NCI-H2171 treated with DMSO at 0.1 percent for 48 hours (cell line): ENCODE measurements at regions not wholly inside any gene's neighbourhood (a gene's known extent, or its start where the extent isn't known, plus 50 kb on each side); places are given as distances from the start of the nearest gene placed in this dataset.

ENCODE experiments used
- DNase-seq: peaks from one replicate; lab custom pipeline; 2025; lab: John Stamatoyannopoulos, UW

DNA sequence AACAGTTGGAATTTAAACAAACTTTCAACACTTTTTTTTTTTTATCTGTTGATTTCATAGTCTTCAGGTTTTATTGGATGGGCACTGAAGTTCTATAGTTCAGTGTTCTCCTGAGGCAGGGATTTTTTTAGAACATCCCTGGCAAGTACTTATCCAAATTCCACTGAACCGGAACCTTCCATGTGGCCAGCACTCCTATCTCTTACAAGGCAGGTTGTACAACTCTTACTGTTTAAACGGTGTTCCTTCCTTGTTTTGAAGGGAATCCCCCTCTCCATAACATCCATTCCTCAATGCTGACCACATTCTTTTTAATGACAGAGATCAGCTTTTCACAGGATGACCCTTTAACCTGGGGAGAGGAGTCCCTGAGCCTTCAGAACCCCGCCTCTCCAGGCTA is 238.9 kb upstream of the CTBP2 start:
- DNase-seq = no peak

DNA sequence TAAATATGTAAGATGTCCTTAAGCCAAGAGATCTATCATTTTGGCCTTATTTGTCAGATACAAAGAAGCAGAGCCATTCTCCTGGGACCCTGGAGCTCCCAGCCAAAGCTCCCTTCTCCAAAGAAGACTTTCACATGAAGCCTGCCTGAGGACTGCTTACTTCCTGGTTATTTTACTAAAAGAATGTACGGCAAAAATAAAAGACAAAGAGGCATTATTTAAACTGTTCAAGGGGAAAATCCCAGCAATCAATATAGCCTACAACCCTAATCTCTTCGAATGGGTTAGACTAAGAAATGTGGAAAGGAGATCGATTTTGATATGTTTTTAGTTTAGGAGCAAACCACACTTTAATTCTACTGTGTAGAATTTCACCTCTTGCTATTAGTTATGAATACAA is 237.9 kb upstream of the CTBP2 start:
- DNase-seq = no peak

DNA sequence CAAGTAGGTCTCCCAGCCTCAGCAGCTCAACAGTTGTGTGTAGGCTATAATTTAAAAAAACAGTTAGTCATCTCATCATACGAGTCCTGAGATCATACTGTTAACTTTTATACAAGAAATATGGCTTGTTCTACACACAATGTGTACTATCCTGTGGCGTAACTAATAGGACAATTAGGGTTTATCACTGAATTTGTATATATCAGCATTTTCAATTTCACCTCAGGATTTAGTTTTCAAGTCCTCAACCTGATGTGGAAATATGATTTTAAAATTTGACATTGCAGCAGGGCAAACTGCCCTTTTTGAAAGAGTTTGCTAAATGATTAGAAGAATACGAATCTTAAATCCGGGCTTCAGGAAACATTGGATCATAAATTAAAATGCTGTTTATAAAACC is 237.2 kb upstream of the CTBP2 start:
- no peak for DNase-seq

DNA sequence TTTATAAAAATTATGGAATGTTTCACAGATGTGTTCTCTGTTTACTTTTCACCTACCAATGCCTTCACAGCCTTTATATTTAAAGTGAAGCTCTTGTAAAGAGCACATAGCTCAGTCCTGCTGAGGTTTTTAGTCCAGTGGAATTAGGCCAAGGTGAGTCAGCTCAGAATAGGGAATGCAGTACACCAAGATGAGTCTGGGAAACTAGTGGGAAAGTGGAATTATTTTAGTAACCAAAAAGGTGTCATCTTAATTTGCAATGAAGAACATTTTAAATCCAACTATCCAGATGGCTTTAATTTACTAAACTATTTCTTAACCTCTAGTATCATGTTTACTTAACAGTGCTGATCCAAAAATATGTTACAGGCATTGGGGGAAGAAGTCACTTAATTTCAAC is 236.3 kb upstream of the CTBP2 start:
- DNase-seq = no peak

DNA sequence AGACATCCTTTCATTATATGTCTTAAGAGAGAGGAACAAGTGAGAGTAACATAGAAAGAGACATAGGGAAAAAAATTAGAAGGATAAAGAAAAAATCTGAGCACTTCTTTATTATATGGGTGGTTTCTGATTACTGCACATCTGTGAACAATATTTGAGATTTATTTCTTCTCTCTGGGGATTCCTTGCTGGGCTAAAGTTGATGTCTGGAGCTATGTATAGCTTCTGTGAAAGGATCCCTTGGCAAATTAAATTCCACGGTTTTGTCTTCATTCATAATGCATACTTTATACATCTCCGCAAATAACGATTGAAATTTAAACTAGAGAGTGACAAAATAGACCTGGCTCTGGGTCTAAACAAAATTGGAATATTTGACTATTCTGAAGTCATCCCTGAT is 232.2 kb upstream of the CTBP2 start:
- peak; percentile 17 for DNase-seq

DNA sequence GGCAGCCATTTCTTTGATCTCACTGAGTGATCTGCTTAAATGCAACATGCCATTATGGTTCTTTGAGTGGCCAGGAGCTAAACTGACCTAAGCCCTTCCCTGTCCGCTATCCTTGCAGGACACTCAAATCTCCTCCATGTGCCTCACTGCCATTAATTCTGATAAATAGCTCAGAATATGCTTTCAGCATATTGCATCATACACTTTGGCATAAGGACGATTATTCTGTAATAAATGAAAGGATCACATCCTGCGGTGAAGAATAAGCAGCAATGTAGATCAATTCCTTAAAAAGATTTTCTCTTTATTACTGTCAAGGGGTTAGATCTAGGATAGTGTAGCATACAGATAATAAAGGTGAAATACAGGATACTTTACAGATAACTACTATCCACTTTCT is 231.8 kb upstream of the CTBP2 start:
- no peak for DNase-seq

DNA sequence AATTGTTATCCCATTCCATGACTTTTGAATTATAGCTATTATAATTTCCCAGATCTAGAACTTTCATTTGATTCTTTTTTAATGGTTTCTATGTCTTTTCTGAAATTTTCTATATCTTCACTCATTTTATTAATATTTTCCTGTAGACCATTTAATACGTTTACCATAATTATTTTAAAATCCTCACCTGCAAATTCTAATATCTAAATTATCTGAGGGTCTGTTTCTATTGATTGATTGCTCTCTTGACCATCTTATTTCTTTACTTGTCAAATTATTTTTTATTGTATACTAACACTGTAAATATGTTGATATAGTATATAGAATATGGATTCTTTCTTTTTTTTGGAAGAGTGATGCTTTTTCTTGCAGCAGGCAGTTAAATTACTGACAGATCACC is 229.3 kb upstream of the CTBP2 start:
- no peak for DNase-seq

DNA sequence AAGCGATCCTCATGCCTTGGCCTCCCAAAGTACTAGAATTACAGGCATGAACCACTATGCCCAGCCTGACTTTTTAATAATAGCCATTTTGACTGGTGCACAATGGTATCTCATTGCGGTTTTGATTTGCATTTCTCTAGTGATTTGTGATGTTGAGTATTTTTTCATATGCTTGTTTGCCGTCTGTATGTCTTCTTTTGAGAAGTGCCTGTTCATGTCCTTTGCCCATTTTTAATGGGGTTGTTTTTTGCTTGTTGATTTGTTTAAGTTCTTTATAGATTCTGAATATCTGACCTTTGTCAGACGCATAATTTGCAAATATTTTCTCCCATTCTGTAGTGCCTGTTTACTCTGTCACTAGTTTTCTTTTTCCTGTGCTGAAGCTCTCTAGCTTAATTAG is 219.2 kb upstream of the CTBP2 start:
- no peak for DNase-seq

DNA sequence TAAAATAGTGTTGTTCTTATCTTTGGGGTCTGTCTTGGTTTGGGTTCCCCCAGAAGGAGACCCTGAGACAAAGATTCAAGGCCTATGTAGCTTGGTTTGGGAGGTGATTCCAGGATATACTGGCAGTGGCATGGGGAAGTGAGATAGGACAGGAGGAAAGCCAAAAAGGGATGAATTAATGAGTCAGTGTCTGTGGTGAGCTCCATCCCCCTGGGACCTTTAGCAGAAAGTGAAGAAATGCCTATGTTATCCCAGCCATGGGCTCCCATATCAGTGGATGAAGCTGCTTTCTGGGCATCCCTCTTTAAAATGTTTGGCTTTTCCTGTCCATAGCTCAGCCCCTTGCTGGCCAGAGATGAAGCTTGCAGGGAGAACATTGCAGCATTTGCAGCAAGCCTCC is 217.0 kb upstream of the CTBP2 start:
- DNase-seq = no peak

DNA sequence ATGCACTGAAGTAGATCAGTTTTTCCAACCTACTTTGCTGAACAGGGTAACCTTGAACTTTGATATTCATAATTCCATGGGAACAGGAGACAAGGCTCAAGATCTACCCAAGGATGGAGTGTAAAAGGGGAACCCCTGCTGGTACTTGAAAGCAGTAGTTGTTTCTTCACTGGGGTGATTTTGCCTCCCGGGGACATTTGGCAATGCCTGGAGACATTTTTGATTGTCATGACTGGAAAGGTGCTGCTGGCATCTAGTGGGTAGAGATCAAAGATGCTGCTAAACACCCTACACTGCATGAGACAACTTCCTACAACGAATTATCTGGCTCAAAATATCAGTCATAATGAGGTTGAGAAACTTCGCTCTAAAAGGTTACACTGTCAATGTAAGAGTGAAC is 214.8 kb upstream of the CTBP2 start:
- no peak for DNase-seq

DNA sequence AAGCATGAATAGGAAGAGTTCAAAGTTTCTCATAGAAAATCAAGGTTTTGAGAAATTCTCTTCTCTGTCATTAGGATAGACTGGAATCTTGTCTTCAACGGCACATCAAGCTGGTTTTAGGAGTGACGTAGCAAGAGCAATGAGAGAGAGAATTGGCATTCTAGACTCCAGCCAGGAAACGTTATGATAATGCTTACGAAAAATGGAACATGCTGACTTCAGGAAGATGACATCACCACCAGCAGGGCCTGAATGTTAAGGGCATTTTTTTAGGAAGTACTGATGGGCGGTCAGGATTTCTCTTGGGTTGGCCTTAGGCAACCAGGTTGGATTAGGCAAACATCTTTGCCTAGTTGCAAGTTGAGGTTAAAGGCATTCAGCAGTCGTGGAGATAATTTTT is 213.2 kb upstream of the CTBP2 start:
- no peak for DNase-seq

DNA sequence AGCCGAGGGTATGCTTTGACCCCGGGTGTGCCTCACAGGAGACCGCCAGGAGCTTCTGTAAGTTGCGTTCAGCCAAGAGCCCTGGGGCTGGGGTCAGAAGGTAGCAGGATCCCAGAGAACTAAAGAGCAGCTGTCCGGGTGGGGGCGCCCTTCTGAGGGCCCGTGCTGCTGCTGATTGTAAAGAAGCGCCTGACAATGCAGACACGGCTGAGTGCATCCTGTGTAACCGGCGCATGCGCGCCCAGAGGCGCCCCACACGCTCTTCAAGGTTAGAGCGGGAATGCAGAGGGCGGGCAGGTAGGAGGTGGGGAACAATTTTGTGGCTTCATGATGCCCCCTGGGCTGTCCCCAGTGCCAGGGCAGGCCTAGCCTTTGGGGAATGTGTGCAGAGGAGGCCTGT is 210.2 kb upstream of the CTBP2 start:
- DNase-seq = no peak

DNA sequence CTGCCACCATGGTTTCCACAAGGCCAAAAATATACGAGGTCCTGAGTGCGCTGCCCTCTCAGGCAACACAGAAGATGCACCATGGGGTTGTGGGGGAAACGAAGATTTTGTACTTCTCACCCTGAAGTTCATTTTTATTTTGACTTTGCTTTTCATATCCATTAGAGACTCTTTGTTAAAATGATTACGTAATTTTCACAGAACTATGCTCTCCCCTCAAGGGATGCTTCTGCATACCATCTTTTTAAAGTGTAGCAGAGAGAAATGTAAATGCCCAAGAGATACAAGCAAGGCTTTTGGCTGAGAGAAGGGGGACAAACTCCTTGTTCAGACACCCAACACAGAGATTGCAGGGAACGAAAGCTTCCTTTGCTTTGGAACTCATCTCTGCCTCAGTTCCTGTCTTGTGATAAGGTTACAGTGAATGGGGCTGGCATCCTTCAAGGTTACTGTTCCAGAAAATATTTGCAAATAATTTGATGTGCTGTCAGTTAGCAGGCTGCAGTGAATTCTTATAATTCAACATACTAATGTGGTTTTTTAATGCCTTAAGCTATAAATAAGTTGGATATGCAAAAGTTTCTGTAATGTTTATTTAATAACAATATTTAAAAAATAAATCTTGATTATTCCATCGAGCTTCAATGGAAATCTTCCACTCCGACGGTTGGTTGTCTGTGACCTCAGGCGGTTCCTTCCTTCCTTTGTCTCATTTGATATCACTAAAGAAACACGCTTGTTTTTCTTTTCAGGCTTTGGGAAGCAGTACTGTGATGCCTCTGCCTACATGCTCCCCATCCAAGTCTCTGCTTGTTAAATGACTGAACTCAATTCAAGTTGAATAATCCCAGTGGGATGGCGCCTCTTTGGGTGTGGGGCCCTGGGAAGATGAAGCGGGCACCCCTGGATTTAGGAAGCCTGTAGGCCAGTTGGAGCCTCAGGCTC is 209.3 kb upstream of the CTBP2 start:
- no peak for DNase-seq

DNA sequence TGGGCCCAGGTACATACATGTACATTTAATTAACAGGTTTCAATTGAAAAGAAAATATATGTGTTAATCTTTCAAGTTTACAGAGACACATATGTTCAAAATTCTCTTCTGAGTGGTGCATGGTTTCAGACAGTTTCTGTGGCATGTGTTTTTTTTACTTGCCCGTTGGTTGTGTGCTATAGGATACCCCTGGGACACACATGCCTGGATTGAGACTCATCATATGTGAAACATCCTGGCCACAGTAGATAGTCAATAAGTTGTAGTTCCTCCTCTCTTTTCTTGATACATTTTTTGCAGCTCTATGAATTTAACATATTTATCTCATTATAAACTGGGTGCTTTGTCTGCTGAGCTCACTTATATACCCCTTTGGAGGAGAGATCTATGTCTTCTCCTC is 207.8 kb upstream of the CTBP2 start:
- DNase-seq = no peak

DNA sequence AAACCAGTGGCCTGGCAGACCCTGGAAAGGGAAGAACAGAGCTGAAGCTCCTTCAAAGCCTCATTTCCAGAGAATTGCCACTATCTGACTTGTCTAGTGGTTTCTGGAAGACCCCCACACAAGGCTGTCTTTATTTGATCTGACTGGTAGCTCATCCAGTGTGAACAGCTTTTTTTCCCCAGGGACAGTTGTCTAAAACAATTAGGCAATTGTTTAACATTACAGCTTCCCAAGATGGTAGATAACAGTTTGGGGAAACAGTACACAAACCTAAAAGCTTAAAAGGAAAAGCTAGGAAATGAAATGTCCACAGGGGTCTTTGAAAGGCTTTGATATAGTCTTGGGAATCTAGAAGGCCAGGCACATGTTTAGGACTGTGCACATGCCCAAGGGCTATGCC is 203.4 kb upstream of the CTBP2 start:
- DNase-seq = no peak

DNA sequence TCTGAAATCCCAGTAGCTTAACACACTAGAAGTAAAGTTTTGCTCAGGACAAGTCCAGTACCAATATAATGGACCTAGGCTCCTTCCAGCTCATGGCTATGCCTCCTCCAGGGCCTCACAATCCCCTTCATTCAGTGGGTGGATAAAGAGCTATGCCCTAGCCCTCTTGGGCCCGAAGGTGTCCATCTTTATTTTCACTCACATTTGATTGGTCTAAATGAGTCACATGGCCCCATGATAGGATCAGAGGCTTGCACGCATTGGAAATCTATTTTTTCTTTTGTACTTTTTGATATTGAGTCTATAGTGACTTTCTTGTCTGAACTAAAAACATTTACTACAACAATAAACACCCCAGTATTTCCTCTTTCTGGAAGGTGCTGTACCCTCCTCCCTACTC is 202.6 kb upstream of the CTBP2 start:
- DNase-seq = no peak

DNA sequence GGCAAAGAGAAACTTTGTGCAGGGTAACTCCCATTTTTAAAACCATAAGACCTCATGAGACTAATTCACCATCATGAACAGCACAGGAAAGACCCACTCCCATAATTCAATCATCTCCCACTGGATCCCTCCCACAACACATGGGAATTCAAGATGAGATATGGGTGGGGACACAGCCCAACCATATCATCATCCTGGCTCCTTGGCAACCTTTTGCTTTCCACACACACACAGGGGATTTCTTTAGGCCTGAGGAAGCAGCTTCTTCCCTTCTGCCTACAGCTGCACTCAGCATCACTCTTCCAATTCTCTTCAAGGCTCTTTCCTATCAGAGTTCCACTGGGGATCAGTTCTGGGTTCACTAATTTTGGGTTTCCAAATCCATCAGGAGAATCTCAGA is 199.0 kb upstream of the CTBP2 start:
- DNase-seq = no peak

DNA sequence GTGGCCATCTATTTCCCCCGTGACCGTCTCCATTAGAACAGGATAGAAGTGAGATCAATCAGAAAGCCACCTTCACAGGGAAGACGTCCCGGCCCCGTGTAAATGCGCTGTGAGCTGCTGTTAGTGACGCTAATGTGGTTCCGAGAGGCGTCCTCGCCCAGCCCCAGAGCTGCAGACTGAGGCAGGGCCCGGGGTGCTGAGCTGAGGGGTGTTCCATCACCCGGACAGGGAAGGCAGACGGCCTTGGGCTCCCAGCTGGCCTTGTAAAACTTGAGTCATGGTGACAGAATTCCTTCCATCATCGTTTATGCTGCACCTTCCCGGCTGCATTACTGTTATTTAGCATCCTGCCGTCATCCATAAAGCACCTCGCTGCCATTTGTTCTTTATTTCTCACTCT is 195.3 kb upstream of the CTBP2 start:
- no peak for DNase-seq

DNA sequence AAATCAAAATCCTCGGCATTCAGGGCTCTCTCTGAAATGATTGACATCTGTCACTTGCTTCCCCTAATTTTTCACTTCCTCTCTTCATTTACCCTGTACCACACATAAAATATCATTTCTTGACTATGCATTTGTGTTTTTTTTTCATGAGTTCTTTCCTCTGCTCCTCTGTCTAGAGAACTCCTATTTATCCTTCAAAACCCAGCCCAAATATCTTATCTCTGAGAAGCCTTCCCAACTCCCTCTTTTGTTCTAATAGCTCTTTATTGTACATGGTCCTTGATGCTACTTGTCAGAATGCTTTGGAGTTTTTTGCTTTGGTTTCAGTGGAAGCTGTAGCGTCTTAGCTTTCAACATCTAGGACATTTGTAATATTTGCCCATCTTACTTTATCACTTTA is 190.2 kb upstream of the CTBP2 start:
- no peak for DNase-seq

DNA sequence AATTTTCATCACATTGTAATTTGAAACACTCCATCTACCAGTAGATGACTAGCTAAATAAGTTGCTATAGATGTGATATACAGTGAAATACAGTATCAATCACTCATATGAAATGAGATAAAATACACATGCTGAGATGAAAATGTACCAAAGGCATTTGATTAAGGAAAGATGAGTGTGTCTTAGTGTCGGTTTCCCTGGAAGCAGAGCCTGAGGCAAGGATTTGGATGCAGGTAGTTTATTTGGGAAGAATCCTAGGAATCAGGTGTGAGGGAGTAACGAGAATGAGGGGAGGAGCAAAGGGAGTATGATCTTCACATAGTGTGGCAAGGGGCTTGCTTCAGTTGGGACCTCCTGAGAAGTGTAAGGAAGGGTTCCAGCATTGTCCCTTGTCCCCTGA is 188.2 kb upstream of the CTBP2 start:
- no peak for DNase-seq

DNA sequence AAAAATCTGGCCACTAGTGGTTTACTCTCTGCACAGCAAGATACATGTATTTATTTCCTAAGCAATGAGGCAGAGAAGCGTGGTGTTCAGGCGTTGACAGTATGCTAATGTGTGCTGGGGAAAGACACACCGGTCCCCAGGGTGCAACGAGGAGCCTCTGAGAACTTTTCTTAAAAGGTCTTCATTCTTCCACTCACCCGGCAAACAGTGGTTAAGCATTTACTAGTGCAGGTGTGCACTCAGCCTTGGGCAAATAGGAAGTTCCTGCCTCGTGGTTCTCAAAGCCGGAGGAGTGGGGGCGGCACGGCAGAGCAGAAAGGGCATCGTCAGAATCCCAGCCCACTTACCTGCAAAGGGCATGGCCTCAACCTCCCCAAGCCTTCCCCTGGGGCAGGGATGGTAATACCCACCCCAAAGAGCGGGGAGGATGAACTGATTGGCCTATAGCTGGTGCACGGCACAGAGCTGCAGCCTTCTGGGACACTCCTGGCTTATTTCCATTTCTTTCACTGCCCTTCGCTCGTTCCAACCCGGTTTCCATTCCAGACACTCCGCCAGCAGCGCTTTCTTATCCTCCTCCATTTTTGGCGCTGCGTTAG is 184.3 kb upstream of the CTBP2 start:
- DNase-seq = no peak

DNA sequence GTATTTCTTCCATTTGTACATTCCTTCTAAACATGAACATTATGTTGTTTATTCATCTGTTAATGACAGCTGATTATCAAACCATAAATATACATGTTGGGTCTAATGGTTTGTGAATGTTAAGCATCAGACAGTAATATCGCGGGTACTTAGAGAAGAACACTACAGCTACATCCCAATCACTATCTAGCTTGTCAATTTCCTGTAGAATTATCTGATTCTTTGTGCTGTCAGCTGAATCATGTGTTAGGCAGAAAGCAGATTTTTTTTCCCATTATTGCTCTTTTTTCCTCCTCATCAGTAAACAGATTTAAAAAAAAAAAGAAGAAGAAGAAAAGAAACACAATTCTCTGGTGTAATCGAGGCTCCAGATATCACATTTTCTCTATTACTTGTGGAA is 183.6 kb upstream of the CTBP2 start:
- no peak for DNase-seq

DNA sequence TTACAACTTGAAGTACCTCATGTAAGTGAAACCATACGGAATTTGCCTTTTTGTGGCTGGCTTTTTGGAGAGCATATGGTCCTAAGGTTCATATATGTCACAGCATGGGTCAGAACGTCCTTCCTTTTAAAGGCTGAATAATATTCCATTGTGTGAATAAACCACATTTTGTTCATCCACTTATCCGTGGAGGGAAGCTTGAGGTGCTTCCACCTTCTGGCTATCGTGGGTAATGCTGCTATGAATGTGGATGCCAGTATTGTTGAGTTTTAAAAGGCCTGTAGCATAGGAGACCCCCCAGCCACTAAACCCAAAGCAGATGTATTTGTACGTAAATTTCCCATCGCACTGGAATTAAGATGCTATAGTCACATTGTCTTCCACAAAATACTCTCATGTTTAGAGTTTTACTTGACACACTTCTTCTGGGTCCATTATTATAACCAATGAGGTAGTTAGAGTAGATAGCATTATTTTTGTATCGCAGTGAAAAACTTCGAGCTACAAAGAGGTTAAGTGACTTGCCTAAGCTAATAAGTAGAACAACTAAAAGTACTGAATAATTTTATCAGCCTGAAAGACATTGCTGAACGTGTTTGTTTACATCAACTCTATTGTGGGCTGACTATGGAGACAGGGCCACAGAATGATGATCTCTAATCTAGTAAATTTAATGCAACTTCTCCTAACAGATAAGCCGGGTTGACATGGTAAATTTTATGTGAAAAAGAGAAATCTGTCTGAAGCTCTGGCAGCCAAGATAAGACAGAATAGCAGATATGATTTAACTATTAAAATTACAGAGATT is 183.0 kb upstream of the CTBP2 start:
- no peak for DNase-seq
